NB4 (cell line): ENCODE measurements at regions not wholly inside any gene's neighbourhood (a gene's known extent, or its start where the extent isn't known, plus 50 kb on each side); places are given as distances from the start of the nearest gene placed in this dataset.

ENCODE experiments used
- DNase-seq: peaks from one replicate; pipeline ENCODE4 v3.0.0; 2010; ENCODE audit warnings: low read depth
- H3K4me3 ChIP-seq: one replicate; pipeline ENCODE4 v1.5.1; 2011; ENCODE audit warnings: mild to moderate bottlenecking, low read depth, low read length, moderate library complexity
- CTCF ChIP-seq: IDR thresholded peaks from one replicate; pipeline ENCODE4 v1.5.1; 2012; ENCODE audit warnings: low read depth, low read length
- MAX ChIP-seq: IDR thresholded peaks from 2 replicates; pipeline ENCODE4 v1.6.1; 2011; ENCODE audit warnings: low read depth, low read length
- MYC ChIP-seq: IDR thresholded peaks from 2 replicates; pipeline ENCODE4 v1.6.1; 2011; ENCODE audit warnings: low read depth, low read length
- POLR2A ChIP-seq: IDR thresholded peaks from 2 replicates; pipeline ENCODE4 v1.6.1; 2011; ENCODE audit warnings: mild to moderate bottlenecking; ENCODE audit not compliant: insufficient read length; ENCODE audit errors: extremely low read depth

- TF ChIP-seq POLR2A (no peak), MYC (no peak), CTCF (no peak), MAX (no peak)
- H3K4me3 ChIP-seq = no peak overlapping the region
- no peak for DNase-seq
These were observed 122.5 kb upstream of the ST8SIA2 start for GRCh38 chr15:92271179-92271578.

GRCh38 chr15:92272106-92272505 is 121.6 kb upstream of the ST8SIA2 start:
- H3K4me3 ChIP-seq = no peak overlapping the region
- no peak for DNase-seq
- no peak for TF ChIP-seq MYC
- no peak for TF ChIP-seq MAX
- no peak for TF ChIP-seq CTCF
- no peak for TF ChIP-seq POLR2A

GRCh38 chr15:92273286-92273685 is 120.4 kb upstream of the ST8SIA2 start:
- DNase-seq = no peak
- TF ChIP-seq POLR2A = no peak
- TF ChIP-seq CTCF = no peak
- no peak for TF ChIP-seq MYC
- no peak for TF ChIP-seq MAX
- H3K4me3 ChIP-seq = no peak overlapping the region

GRCh38 chr15:92273723-92274122 is 120.0 kb upstream of the ST8SIA2 start:
- no peak for DNase-seq
- no peak overlapping the region for H3K4me3 ChIP-seq
- TF ChIP-seq CTCF = no peak
- no peak for TF ChIP-seq POLR2A
- no peak for TF ChIP-seq MAX
- TF ChIP-seq MYC = no peak

GRCh38 chr15:92277776-92278175 is 115.9 kb upstream of the ST8SIA2 start:
- peak; percentile 30 for DNase-seq
- no peak for TF ChIP-seq MAX
- peak; percentile 47 for TF ChIP-seq CTCF
- no peak overlapping the region for H3K4me3 ChIP-seq

GRCh38 chr15:92283813-92284212 is 109.9 kb upstream of the ST8SIA2 start:
- TF ChIP-seq MYC (no peak), CTCF (no peak), POLR2A (no peak), MAX (no peak)
- DNase-seq = no peak
- H3K4me3 ChIP-seq = no peak overlapping the region
